Body of pancreas (tissue), 4 donors: ENCODE measurements at regions not wholly inside any gene's neighbourhood (a gene's known extent, or its start where the extent isn't known, plus 50 kb on each side); places are given as distances from the start of the nearest gene placed in this dataset.

Experiments
- ATAC-seq: fragments of 150-250 bp; one replicate; pipeline ENCODE4 v1.9.1; 2016
- DNase-seq, 4 donors: peaks; one replicate each; pipeline ENCODE4 v3.0.0-alpha.2; 2019
- H3K27ac ChIP-seq, 4 donors: fragments of 200-600 bp; sonication (generic); 1 replicate in 3 of 4; 2 replicates in 1 of 4; pipeline versions ENCODE4 v1.5.1 to v1.6.1; 2016 to 2019; ENCODE audit warnings: mild to moderate bottlenecking in 1 of 4, mixed read lengths in 1 of 4, moderate library complexity in 1 of 4
- H3K27me3 ChIP-seq, 2 donors: fragments of 200-600 bp; sonication (generic); one replicate each; pipeline ENCODE4 v1.6.0; 2016; ENCODE audit warnings: mild to moderate bottlenecking in 1 of 2
- H3K36me3 ChIP-seq, 2 donors: fragments of 200-600 bp; sonication (generic); replicated peaks in 1 of 2; 2 replicates each; pipeline ENCODE4 v1.5.1; 2016; ENCODE audit warnings: low read depth in 2 of 2; ENCODE audit not compliant: insufficient read depth in 1 of 2
- H3K4me1 ChIP-seq: fragments of 200-600 bp; sonication (generic); one replicate; pipeline ENCODE4 v1.6.0; 2016
- H3K4me3 ChIP-seq, 2 donors: fragments of 200-600 bp; sonication (generic); 1 replicate in 1 of 2; 2 replicates in 1 of 2; pipeline ENCODE4 v1.5.1; 2016 to 2019
- H3K9me3 ChIP-seq, 3 donors: fragments of 200-600 bp; sonication (generic); 1 replicate in 2 of 3; 2 replicates in 1 of 3; pipeline ENCODE4 v1.5.1; 2016
- POLR2A ChIP-seq, 3 donors: fragments of 450-650 bp; IDR thresholded peaks; one replicate each; pipeline ENCODE4 v1.6.1; 2016; ENCODE audit warnings: antibody characterized with exemption in 3 of 3, mild to moderate bottlenecking in 2 of 3
- WGBS, 2 donors: methylation state at CpG; one replicate each; pipeline ENCODE4 v1.1.5; 2017; 5-methylcytosine and 5-hydroxymethylcytosine counted together
- intact Hi-C: fragments of 100-400 bp; cut with DNase I; formaldehyde crosslinking; loops from one replicate; pipeline ENCODE4 v1.15.1; 2023
- TF ChIP-seq, protein P1 (sequence below), 7 experiments: fragments of 450-650 bp in 4 of 7; fragments of 200-600 bp in 3 of 7; sonication (generic) in 3 of 7; IDR thresholded peaks; one replicate each; pipeline ENCODE4 v1.5.1; 2016 to 2019; ENCODE audit warnings: antibody characterized with exemption in 7 of 7

GRCh38 chr12:126196263-126196662, 1131.0 kb downstream of the AACS start:
- H3K27me3 ChIP-seq: no peaks in the 10 kb centered on the region
- H3K27ac ChIP-seq: no peak overlapping the region
- DNase-seq: no peak
- intact Hi-C loops: no loop called here
- TF ChIP-seq, protein P1, sequence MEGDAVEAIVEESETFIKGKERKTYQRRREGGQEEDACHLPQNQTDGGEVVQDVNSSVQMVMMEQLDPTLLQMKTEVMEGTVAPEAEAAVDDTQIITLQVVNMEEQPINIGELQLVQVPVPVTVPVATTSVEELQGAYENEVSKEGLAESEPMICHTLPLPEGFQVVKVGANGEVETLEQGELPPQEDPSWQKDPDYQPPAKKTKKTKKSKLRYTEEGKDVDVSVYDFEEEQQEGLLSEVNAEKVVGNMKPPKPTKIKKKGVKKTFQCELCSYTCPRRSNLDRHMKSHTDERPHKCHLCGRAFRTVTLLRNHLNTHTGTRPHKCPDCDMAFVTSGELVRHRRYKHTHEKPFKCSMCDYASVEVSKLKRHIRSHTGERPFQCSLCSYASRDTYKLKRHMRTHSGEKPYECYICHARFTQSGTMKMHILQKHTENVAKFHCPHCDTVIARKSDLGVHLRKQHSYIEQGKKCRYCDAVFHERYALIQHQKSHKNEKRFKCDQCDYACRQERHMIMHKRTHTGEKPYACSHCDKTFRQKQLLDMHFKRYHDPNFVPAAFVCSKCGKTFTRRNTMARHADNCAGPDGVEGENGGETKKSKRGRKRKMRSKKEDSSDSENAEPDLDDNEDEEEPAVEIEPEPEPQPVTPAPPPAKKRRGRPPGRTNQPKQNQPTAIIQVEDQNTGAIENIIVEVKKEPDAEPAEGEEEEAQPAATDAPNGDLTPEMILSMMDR (IDR thresholded peaks at IDR 0.05): no peak
- no peak for TF ChIP-seq POLR2A (IDR thresholded peaks at IDR 0.05)
- H3K4me3 ChIP-seq: no peak overlapping the region
- H3K4me1 ChIP-seq: peaks cover 44% of the 10 kb centered on the region
- no peaks in the 10 kb centered on the region for H3K9me3 ChIP-seq
- no peaks in the 10 kb centered on the region for H3K36me3 ChIP-seq
- no peak for ATAC-seq
- WGBS, 2 donors: 75 to 76% methylated on average over 1 of the region's 1 CpG

DNA sequence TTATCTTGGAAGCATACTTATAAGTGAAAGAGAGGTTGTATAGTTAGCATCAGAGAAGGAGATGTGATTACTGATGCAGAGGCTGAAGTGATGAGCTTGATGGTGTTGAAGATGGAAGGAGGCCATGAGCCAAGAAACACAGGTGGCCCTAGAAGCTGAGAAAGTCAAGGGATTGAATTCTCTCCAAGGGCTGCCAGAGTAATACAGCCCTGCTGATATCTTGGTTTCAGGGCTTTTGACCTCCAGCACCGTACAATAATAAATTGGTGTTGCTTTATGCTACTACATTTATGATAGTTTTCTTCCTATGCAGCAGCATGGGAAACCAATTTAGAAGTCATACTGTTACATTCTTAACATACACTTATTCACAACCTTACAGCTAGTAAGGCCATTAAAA, 1133.3 kb downstream of the AACS start:
- Histone ChIP-seq H3K9me3 (no peaks in the 10 kb centered on the region), H3K27ac (peak overlapping the region; percentile 71 to 84 (median 76)), H3K36me3 (no peaks in the 10 kb centered on the region), H3K4me3 (no peak overlapping the region), H3K27me3 (no peaks in the 10 kb centered on the region), H3K4me1 (peaks cover 41% of the 10 kb centered on the region)
- ATAC-seq: no peak
- no peak for TF ChIP-seq POLR2A (IDR thresholded peaks at IDR 0.05)
- TF ChIP-seq, protein P1 (IDR thresholded peaks at IDR 0.05): no peak
- intact Hi-C loops: no loop called here
- no peak for DNase-seq
- 29 to 46% methylated on average over 1 of the region's 1 CpG for WGBS, 2 donors

- ATAC-seq: peak; percentile 95
- peak overlapping the region; percentile 71 to 84 (median 76) for H3K27ac ChIP-seq
- 57 to 58% methylated on average over 6 of the region's 6 CpGs for WGBS, 2 donors
- H3K27me3 ChIP-seq: no peaks in the 10 kb centered on the region
- H3K4me3 ChIP-seq: no peak overlapping the region
- peaks cover 35% of the 10 kb centered on the region for H3K4me1 ChIP-seq
- H3K36me3 ChIP-seq: no peaks in the 10 kb centered on the region
- intact Hi-C loops: no loop called here
- TF ChIP-seq, protein P1 (IDR thresholded peaks at IDR 0.05): no peak
- TF ChIP-seq POLR2A (IDR thresholded peaks at IDR 0.05): peak in 1 of 3 donors; percentile 30
- H3K9me3 ChIP-seq: no peaks in the 10 kb centered on the region
- DNase-seq: peak; percentile 79 to 90 (median 88)
Observed at GRCh38 chr12:126198966-126199692, 1133.9 kb downstream of the AACS start.

DNA sequence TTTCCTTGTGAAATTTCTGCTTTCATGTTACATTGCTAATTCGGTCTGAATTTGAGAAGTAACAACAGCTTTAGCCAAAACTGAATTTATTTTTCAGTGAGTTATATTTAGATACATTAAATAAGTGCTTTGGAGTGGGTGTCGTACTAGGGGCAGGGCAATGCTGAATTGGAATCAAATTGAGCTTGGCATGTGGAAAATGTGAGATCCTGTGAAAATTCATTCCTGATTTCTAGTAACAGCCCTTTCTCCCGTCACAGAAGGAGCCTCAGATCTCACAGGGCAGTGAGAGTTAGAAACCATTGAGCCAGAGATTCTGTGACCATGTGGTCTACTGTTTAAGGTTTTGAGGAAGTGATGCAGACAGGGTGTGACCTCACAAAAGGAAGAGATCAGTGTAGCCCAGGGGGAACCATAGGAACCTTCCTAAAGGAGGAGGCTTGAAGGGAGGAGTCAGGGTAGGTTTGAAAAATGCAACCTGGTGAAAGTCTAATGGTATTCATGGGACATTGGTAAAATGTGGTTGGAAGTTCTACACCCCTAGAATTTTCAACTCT, 1136.8 kb downstream of the AACS start:
- no peak overlapping the region for H3K27ac ChIP-seq
- intact Hi-C loops: no loop called here
- no peaks in the 10 kb centered on the region for H3K9me3 ChIP-seq
- DNase-seq: no peak
- H3K27me3 ChIP-seq: no peaks in the 10 kb centered on the region
- H3K4me1 ChIP-seq: peaks cover 31% of the 10 kb centered on the region
- no peak overlapping the region for H3K4me3 ChIP-seq
- H3K36me3 ChIP-seq: no peaks in the 10 kb centered on the region
- TF ChIP-seq, protein P1 (IDR thresholded peaks at IDR 0.05): no peak
- no peak for TF ChIP-seq POLR2A (IDR thresholded peaks at IDR 0.05)
- no peak for ATAC-seq
- WGBS, 2 donors: 69 to 80% methylated on average over 3 of the region's 3 CpGs

GRCh38 chr12:126204326-126204725, 1139.1 kb downstream of the AACS start:
- H3K27ac ChIP-seq: no peak overlapping the region
- H3K4me3 ChIP-seq: no peak overlapping the region
- 65 to 67% methylated on average over 3 of the region's 3 CpGs for WGBS, 2 donors
- DNase-seq: no peak
- no peaks in the 10 kb centered on the region for H3K27me3 ChIP-seq
- H3K36me3 ChIP-seq: no peaks in the 10 kb centered on the region
- peaks cover 12% of the 10 kb centered on the region for H3K4me1 ChIP-seq
- no peaks in the 10 kb centered on the region for H3K9me3 ChIP-seq
- intact Hi-C loops: no loop called here
- no peak for ATAC-seq
- TF ChIP-seq, protein P1 (IDR thresholded peaks at IDR 0.05): no peak
- no peak for TF ChIP-seq POLR2A (IDR thresholded peaks at IDR 0.05)
